ENCODE measurements at regions not wholly inside any gene's neighbourhood (a gene's known extent, or its start where the extent isn't known, plus 50 kb on each side); places are given as distances from the start of the nearest gene placed in this dataset.
"Not testable (repeated sequence)": the region's sequence is repeated elsewhere in the genome, so short reads cannot be mapped to it uniquely, and the experiment has no call there.

- TF ChIP-seq ZNF274 (IDR thresholded peaks at IDR 0.05; ENCODE audit: borderline replicate concordance, extremely low read depth, low read length); CTCF (IDR thresholded peaks at IDR 0.05; ENCODE audit: control extremely low read depth in 1 of 3, insufficient read depth in 1 of 3, low read depth in 1 of 3, low read length in 3 of 3); USF2 (IDR thresholded peaks at IDR 0.05; ENCODE audit: low read length): not testable (repeated sequence)
Observed at GRCh38 chr16:88151859-88152843, 200.9 kb downstream of the BANP start.

All from H1 (cell line).